K562 (cell line): ENCODE measurements at regions not wholly inside any gene's neighbourhood (a gene's known extent, or its start where the extent isn't known, plus 50 kb on each side); places are given as distances from the start of the nearest gene placed in this dataset.

ENCODE experiments used
- ATAC-seq: fragments of 200-7000 bp; cut with Tn5 transposase; 3 replicates; pipeline ENCODE4 v1.9.1; 2020; ENCODE audit warnings: moderate library complexity
- BruUV-seq: library from RNA; stranded (reverse); fragments of 400-500 nt; replicated peaks from 2 replicates; lab custom pipeline; 2021; lab: Mats Ljungman, UMichigan
- CTCF ChIA-PET: fragments of 300-600 bp; formaldehyde crosslinking; extraction: SDS; loops from one replicate; lab custom pipeline; 2021; ENCODE audit warnings: low intra/inter-chr PET ratio; lab: Yijun Ruan, JAX
- POLR2A ChIA-PET: fragments of 300-600, 350-650 bp; sonication (Branson Sonifier 250); formaldehyde crosslinking; extraction: SDS; loops from one replicate; lab custom pipeline; 2021; ENCODE audit warnings: antibody characterized with exemption, inconsistent platforms; lab: Yijun Ruan, JAX
- DNase-seq, 4 experiments: peaks; one replicate each; pipeline versions ENCODE4 v3.0.0 to v3.0.0-alpha.2; 2011 to 2018; ENCODE audit warnings: low spot score in 3 of 4, mixed read lengths in 3 of 4; ENCODE audit errors: extremely low read depth in 1 of 4
- FAIRE-seq: peaks from 2 replicates; lab custom pipeline; 2011; peaks lifted over from hg19 to GRCh38; lab: Jason Lieb, UNC
- H2AFZ ChIP-seq: 2 replicates; pipeline ENCODE4 v1.6.0; 2011; ENCODE audit warnings: low read depth, low read length, control low read depth, inconsistent platforms
- H3K27ac ChIP-seq: fragments of 200-600 bp; 3 replicates; pipeline ENCODE4 v1.8.0; 2011; ENCODE audit warnings: low read depth, mild to moderate bottlenecking, control low read depth, inconsistent platforms, low read length, moderate library complexity, mixed read lengths; ENCODE audit errors: extremely low read depth
- H3K27me3 ChIP-seq, 2 experiments: fragments of 300-600 bp in 1 of 2; 2 replicates in 1 of 2; 3 replicates in 1 of 2; pipeline versions ENCODE4 v1.6.0 to v1.8.0; 2011; ENCODE audit warnings: inconsistent platforms in 2 of 2, low read length in 2 of 2, mild to moderate bottlenecking in 1 of 2, mixed read lengths in 1 of 2, moderate library complexity in 1 of 2; ENCODE audit not compliant: control insufficient read depth in 2 of 2, insufficient read depth in 2 of 2
- H3K36me3 ChIP-seq: fragments of 300-600 bp; 3 replicates; pipeline ENCODE4 v1.8.0; 2011; ENCODE audit warnings: mild to moderate bottlenecking, low read length, inconsistent platforms; ENCODE audit not compliant: control insufficient read depth, insufficient read depth
- H3K4me1 ChIP-seq, 2 experiments: fragments of 200-600 bp in 1 of 2; replicated peaks in 1 of 2; 2 replicates in 1 of 2; 3 replicates in 1 of 2; pipeline versions ENCODE4 v1.5.1 to v1.8.0; 2011; ENCODE audit warnings: inconsistent platforms in 2 of 2, low read length in 2 of 2, mild to moderate bottlenecking in 1 of 2, mixed read lengths in 1 of 2, moderate library complexity in 1 of 2; ENCODE audit not compliant: control insufficient read depth in 2 of 2, insufficient read depth in 2 of 2
- H3K4me2 ChIP-seq: 2 replicates; pipeline ENCODE4 v1.6.1; 2011; ENCODE audit warnings: low read length, control low read depth, inconsistent platforms, mixed read lengths; ENCODE audit not compliant: insufficient read depth
- H3K4me3 ChIP-seq: fragments of 200-600 bp; sonication (generic), shearing (Covaris generic); 2 replicates; pipeline ENCODE4 v1.5.1; 2016; ENCODE audit warnings: control low read depth, inconsistent platforms
- H3K79me2 ChIP-seq: fragments of 200-600 bp; 3 replicates; pipeline ENCODE4 v1.8.0; 2011; ENCODE audit warnings: low read length, inconsistent platforms; ENCODE audit not compliant: control insufficient read depth, insufficient read depth
- H3K9ac ChIP-seq, 2 experiments: 2 replicates each; pipeline versions ENCODE4 v1.6.0 to v1.6.1; 2011; ENCODE audit warnings: low read depth in 2 of 2, low read length in 2 of 2, control low read depth in 1 of 2, inconsistent platforms in 1 of 2, mild to moderate bottlenecking in 1 of 2, mixed read lengths in 1 of 2; ENCODE audit not compliant: insufficient read depth in 1 of 2
- H3K9me1 ChIP-seq: one replicate; pipeline ENCODE4 v1.6.0; 2011; ENCODE audit warnings: inconsistent platforms, mild to moderate bottlenecking, low read length, moderate library complexity; ENCODE audit not compliant: control insufficient read depth, insufficient read depth
- H3K9me3 ChIP-seq: replicated peaks from 2 replicates; pipeline ENCODE4 v1.5.1; 2011; ENCODE audit warnings: low read depth, low read length, inconsistent platforms; ENCODE audit not compliant: control insufficient read depth, insufficient read depth
- H4K20me1 ChIP-seq: replicated peaks from 2 replicates; pipeline ENCODE4 v1.6.1; 2011; ENCODE audit warnings: low read length, inconsistent platforms, mixed read lengths; ENCODE audit not compliant: control insufficient read depth, insufficient read depth
- CTBP1 ChIP-seq: fragments of 450-650 bp; IDR thresholded peaks from 2 replicates; pipeline ENCODE4 v1.6.1; 2016; ENCODE audit warnings: borderline replicate concordance
- KLF6 ChIP-seq: fragments of 250-450 bp; sonication (Bioruptor Pico); IDR thresholded peaks from 2 replicates; pipeline ENCODE4 v1.4.0; 2020; ENCODE audit warnings: mild to moderate bottlenecking, moderate library complexity, borderline replicate concordance
- MECOM ChIP-seq: fragments of 250-450 bp; sonication (Bioruptor Pico); IDR thresholded peaks from 2 replicates; pipeline ENCODE4 v1.8.0; 2022; ENCODE audit warnings: inconsistent platforms
- TRIM24 ChIP-seq, 2 experiments: fragments of 450-650 bp; IDR thresholded peaks; 2 replicates each; pipeline ENCODE4 v1.6.1; 2016
- ZHX1 ChIP-seq: fragments of 150-350 bp; conservative IDR thresholded peaks from 2 replicates; pipeline ENCODE4 v1.6.1; 2014; ENCODE audit warnings: low read length
- ZNF253 ChIP-seq: fragments of 250-450 bp; sonication (Bioruptor Pico); conservative IDR thresholded peaks from 2 replicates; pipeline ENCODE4 v1.6.1; 2021; ENCODE audit warnings: mild to moderate bottlenecking
- WGBS: fragments of 100-300 bp; shearing (Covaris generic); methylation state at CpG from one replicate; pipeline ENCODE4 v1.1.6; 2016; ENCODE audit warnings: low coverage, mixed read lengths; ENCODE audit not compliant: insufficient coverage; ENCODE audit errors: missing lambda C conversion rate; 5-methylcytosine and 5-hydroxymethylcytosine counted together
- in situ Hi-C: fragments of 300-500 bp; cut with MboI; formaldehyde crosslinking; loops from 4 replicates; pipeline ENCODE4 v1.15.0; 2018; ENCODE audit warnings: inconsistent platforms, mixed read lengths
- intact Hi-C: fragments of 100-400 bp; cut with micrococcal nuclease; formaldehyde crosslinking; loops from 2 replicates; pipeline ENCODE4 v1.14.2; 2022

- intact Hi-C loops (no loop called here), in situ Hi-C loops (no loop called here)
- ATAC-seq (no peak), FAIRE-seq (no peak), DNase-seq (no peak)
- Histone ChIP-seq H3K36me3 (no peaks in the 10 kb centered on the region), H3K79me2 (no peaks in the 10 kb centered on the region), H3K9me1 (no peaks in the 10 kb centered on the region), H3K4me2 (no peak overlapping the region), H3K9me3 (no peaks in the 10 kb centered on the region), H4K20me1 (no peaks in the 10 kb centered on the region), H3K27ac (no peak overlapping the region), H2AFZ (no peak overlapping the region), H3K9ac (no peak overlapping the region), H3K4me1 (no peaks in the 10 kb centered on the region), H3K27me3 (no peaks in the 10 kb centered on the region), H3K4me3 (no peak overlapping the region)
- ChIA-PET CTCF (no interaction called here), POLR2A (interaction anchor here (0.6 kb wide), 1 partner anchor 338 kb away, joined by 3 read pairs; no protein-coding TSS in a partner anchor)
- no peak for TF ChIP-seq ZNF253
- WGBS = 0% methylated on average over 1 of the region's 4 CpGs
- BruUV-seq = no TSS peak
Measured at GRCh38 chr2:228867406-228867805, 403.7 kb downstream of the PID1 start.

- Histone ChIP-seq H3K36me3 (no peaks in the 10 kb centered on the region), H3K4me2 (no peak overlapping the region), H3K4me1 (no peaks in the 10 kb centered on the region), H3K9me3 (no peaks in the 10 kb centered on the region), H2AFZ (no peak overlapping the region), H3K4me3 (no peak overlapping the region), H3K9me1 (no peaks in the 10 kb centered on the region), H4K20me1 (no peaks in the 10 kb centered on the region), H3K27ac (no peak overlapping the region), H3K27me3 (no peaks in the 10 kb centered on the region), H3K79me2 (no peaks in the 10 kb centered on the region), H3K9ac (no peak overlapping the region)
- intact Hi-C loops (no loop called here), in situ Hi-C loops (no loop called here)
- no peak for ATAC-seq
- TF ChIP-seq MECOM (no peak), CTBP1 (no peak), KLF6 (CRISPR knock-in tag) (no peak), TRIM24 (IDR thresholded peaks at IDR 0.05) (no peak), ZHX1 (no peak)
- 0% methylated on average over 1 of the region's 2 CpGs for WGBS
- CTCF ChIA-PET = no interaction called here
- DNase-seq = no peak
- POLR2A ChIA-PET = interaction anchor here (0.6 kb wide), 1 partner anchor 338 kb away, joined by 3 read pairs; no protein-coding TSS in a partner anchor
- no TSS peak for BruUV-seq
- FAIRE-seq = no peak
Measured at GRCh38 chr2:228866781-228867180, 404.3 kb downstream of the PID1 start.
